Thyroid gland (tissue), 4 donors: ENCODE measurements at regions not wholly inside any gene's neighbourhood (a gene's known extent, or its start where the extent isn't known, plus 50 kb on each side); places are given as distances from the start of the nearest gene placed in this dataset.

Experiments
- DNase-seq, 2 donors: peaks; one replicate each; pipeline ENCODE4 v3.0.0-alpha.2; 2019
- H3K27ac ChIP-seq, 3 donors: fragments of 200-600 bp; sonication (generic); 1 replicate in 2 of 3; 2 replicates in 1 of 3; pipeline ENCODE4 v1.5.1; 2016 to 2019; ENCODE audit warnings: mild to moderate bottlenecking in 1 of 3, moderate library complexity in 1 of 3
- H3K27me3 ChIP-seq: fragments of 200-600 bp; sonication (generic); one replicate; pipeline ENCODE4 v1.5.1; 2019
- H3K36me3 ChIP-seq, 2 donors: fragments of 200-600 bp; sonication (generic); one replicate each; pipeline ENCODE4 v1.5.1; 2016 to 2019
- H3K4me1 ChIP-seq, 2 donors: fragments of 200-600 bp; sonication (generic); one replicate each; pipeline ENCODE4 v1.5.1; 2017 to 2019
- H3K4me3 ChIP-seq, 3 donors: fragments of 200-600 bp; sonication (generic); replicated peaks in 1 of 3; 1 replicate in 2 of 3; 2 replicates in 1 of 3; pipeline ENCODE4 v1.5.1; 2016; ENCODE audit warnings: mild to moderate bottlenecking in 1 of 3
- H3K9me3 ChIP-seq: fragments of 200-600 bp; sonication (generic); one replicate; pipeline ENCODE4 v1.5.1; 2017
- POLR2A ChIP-seq, 2 donors: fragments of 450-650 bp; IDR thresholded peaks; one replicate each; pipeline ENCODE4 v1.6.1; 2017; ENCODE audit warnings: antibody characterized with exemption in 2 of 2, mild to moderate bottlenecking in 2 of 2, moderate library complexity in 1 of 2
- WGBS, 2 donors: methylation state at CpG; one replicate each; pipeline ENCODE4 v1.1.5; 2017; 5-methylcytosine and 5-hydroxymethylcytosine counted together
- intact Hi-C: fragments of 100-400 bp; cut with DNase I; formaldehyde crosslinking; loops from one replicate; pipeline ENCODE4 v1.15.1; 2023
- TF ChIP-seq, protein P1 (sequence below), 6 experiments: fragments of 200-600 bp in 3 of 6; fragments of 450-650 bp in 3 of 6; sonication (generic) in 3 of 6; IDR thresholded peaks; one replicate each; pipeline ENCODE4 v1.5.1; 2016 to 2019; ENCODE audit warnings: antibody characterized with exemption in 6 of 6, mild to moderate bottlenecking in 2 of 6, inconsistent platforms in 1 of 6, moderate library complexity in 1 of 6

- WGBS, 2 donors: 46 to 53% methylated on average over 10 of the region's 10 CpGs
- TF ChIP-seq POLR2A (IDR thresholded peaks at IDR 0.05): no peak
- TF ChIP-seq, protein P1, sequence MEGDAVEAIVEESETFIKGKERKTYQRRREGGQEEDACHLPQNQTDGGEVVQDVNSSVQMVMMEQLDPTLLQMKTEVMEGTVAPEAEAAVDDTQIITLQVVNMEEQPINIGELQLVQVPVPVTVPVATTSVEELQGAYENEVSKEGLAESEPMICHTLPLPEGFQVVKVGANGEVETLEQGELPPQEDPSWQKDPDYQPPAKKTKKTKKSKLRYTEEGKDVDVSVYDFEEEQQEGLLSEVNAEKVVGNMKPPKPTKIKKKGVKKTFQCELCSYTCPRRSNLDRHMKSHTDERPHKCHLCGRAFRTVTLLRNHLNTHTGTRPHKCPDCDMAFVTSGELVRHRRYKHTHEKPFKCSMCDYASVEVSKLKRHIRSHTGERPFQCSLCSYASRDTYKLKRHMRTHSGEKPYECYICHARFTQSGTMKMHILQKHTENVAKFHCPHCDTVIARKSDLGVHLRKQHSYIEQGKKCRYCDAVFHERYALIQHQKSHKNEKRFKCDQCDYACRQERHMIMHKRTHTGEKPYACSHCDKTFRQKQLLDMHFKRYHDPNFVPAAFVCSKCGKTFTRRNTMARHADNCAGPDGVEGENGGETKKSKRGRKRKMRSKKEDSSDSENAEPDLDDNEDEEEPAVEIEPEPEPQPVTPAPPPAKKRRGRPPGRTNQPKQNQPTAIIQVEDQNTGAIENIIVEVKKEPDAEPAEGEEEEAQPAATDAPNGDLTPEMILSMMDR (IDR thresholded peaks at IDR 0.05): no peak
- Histone ChIP-seq H3K9me3 (no peaks in the 10 kb centered on the region), H3K27ac (no peak overlapping the region), H3K27me3 (no peaks in the 10 kb centered on the region), H3K4me1 (no peaks in the 10 kb centered on the region), H3K4me3 (no peak overlapping the region), H3K36me3 (no peaks in the 10 kb centered on the region)
- DNase-seq: no peak
- intact Hi-C loops: no loop called here
Measured at GRCh38 chr20:51084593-51085377, 61.9 kb upstream of the KCNG1 start.

GRCh38 chr20:51083447-51083846, 60.5 kb upstream of the KCNG1 start:
- intact Hi-C loops: no loop called here
- TF ChIP-seq, protein P1 (IDR thresholded peaks at IDR 0.05): no peak
- TF ChIP-seq POLR2A (IDR thresholded peaks at IDR 0.05): no peak
- Histone ChIP-seq H3K27me3 (no peaks in the 10 kb centered on the region), H3K4me1 (no peaks in the 10 kb centered on the region), H3K36me3 (no peaks in the 10 kb centered on the region), H3K4me3 (no peak overlapping the region), H3K9me3 (no peaks in the 10 kb centered on the region), H3K27ac (no peak overlapping the region)
- no peak for DNase-seq
- WGBS, 2 donors: 85 to 93% methylated on average over 4 of the region's 4 CpGs

- Histone ChIP-seq H3K27me3 (no peaks in the 10 kb centered on the region), H3K4me1 (no peaks in the 10 kb centered on the region), H3K4me3 (no peak overlapping the region), H3K27ac (no peak overlapping the region), H3K36me3 (no peaks in the 10 kb centered on the region), H3K9me3 (no peaks in the 10 kb centered on the region)
- no peak for TF ChIP-seq POLR2A (IDR thresholded peaks at IDR 0.05)
- TF ChIP-seq, protein P1 (IDR thresholded peaks at IDR 0.05): no peak
- intact Hi-C loops: no loop called here
- WGBS, 2 donors: 79 to 80% methylated on average over 3 of the region's 3 CpGs
- no peak for DNase-seq
Measured at GRCh38 chr20:51082988-51083387, 60.1 kb upstream of the KCNG1 start.

DNA sequence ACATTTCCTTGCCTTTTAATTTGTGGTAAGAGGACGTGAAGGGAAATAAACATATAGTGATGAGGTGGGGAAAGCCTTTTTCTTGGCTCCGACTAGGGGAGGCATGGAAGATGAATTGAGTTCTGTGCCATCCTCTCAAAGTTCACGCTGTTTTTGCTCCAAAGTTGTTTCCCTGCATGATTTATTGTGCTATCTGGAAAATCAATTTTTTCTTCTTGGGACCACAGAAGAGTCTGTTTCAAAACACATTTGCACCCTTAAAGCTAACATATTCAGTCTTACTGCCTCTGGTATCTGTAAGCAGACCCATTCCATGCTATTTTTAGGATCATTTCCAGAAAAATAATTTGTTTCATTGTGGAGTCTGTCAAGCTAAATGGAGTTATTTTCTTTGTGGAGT, 57.6 kb upstream of the KCNG1 start:
- 65 to 68% methylated on average over 3 of the region's 3 CpGs for WGBS, 2 donors
- no peaks in the 10 kb centered on the region for H3K4me1 ChIP-seq
- H3K27ac ChIP-seq: no peak overlapping the region
- intact Hi-C loops: no loop called here
- no peak for DNase-seq
- no peak overlapping the region for H3K4me3 ChIP-seq
- H3K27me3 ChIP-seq: no peaks in the 10 kb centered on the region
- no peaks in the 10 kb centered on the region for H3K36me3 ChIP-seq
- no peaks in the 10 kb centered on the region for H3K9me3 ChIP-seq
- no peak for TF ChIP-seq POLR2A (IDR thresholded peaks at IDR 0.05)

GRCh38 chr20:51079488-51079887, 56.6 kb upstream of the KCNG1 start:
- no peak for TF ChIP-seq POLR2A (IDR thresholded peaks at IDR 0.05)
- TF ChIP-seq, protein P1 (IDR thresholded peaks at IDR 0.05): no peak
- Histone ChIP-seq H3K4me3 (no peak overlapping the region), H3K4me1 (no peaks in the 10 kb centered on the region), H3K27ac (no peak overlapping the region), H3K36me3 (no peaks in the 10 kb centered on the region), H3K9me3 (no peaks in the 10 kb centered on the region), H3K27me3 (no peaks in the 10 kb centered on the region)
- intact Hi-C loops: no loop called here
- 96 to 97% methylated on average over 2 of the region's 2 CpGs for WGBS, 2 donors
- no peak for DNase-seq
